Suprapubic skin (tissue), 4 donors: ENCODE measurements at regions not wholly inside any gene's neighbourhood (a gene's known extent, or its start where the extent isn't known, plus 50 kb on each side); places are given as distances from the start of the nearest gene placed in this dataset.

ENCODE experiments used
- DNase-seq, 2 donors: peaks; one replicate each; pipeline ENCODE4 v3.0.0-alpha.2; 2019; ENCODE audit warnings: low spot score in 2 of 2
- H3K27ac ChIP-seq: fragments of 200-600 bp; sonication (generic); one replicate; pipeline ENCODE4 v1.5.1; 2019
- H3K27me3 ChIP-seq: fragments of 200-600 bp; sonication (generic); one replicate; pipeline ENCODE4 v1.5.1; 2019
- H3K36me3 ChIP-seq: fragments of 200-600 bp; sonication (generic); one replicate; pipeline ENCODE4 v1.5.1; 2019
- H3K4me1 ChIP-seq: fragments of 200-600 bp; sonication (generic); one replicate; pipeline ENCODE4 v1.5.1; 2019
- H3K4me3 ChIP-seq: fragments of 200-600 bp; sonication (generic); one replicate; pipeline ENCODE4 v1.5.1; 2019; ENCODE audit warnings: mild to moderate bottlenecking
- H3K9me3 ChIP-seq: fragments of 200-600 bp; sonication (generic); one replicate; pipeline ENCODE4 v1.5.1; 2019
- EP300 ChIP-seq: sonication (generic); formaldehyde crosslinking; IDR thresholded peaks from one replicate; pipeline ENCODE4 v1.6.1; 2017; ENCODE audit warnings: antibody characterized with exemption
- POLR2A ChIP-seq, 2 donors: fragments of 450-650 bp; IDR thresholded peaks; one replicate each; pipeline ENCODE4 v1.6.1; 2017; ENCODE audit warnings: antibody characterized with exemption in 2 of 2, mild to moderate bottlenecking in 2 of 2, moderate library complexity in 2 of 2
- POLR2AphosphoS5 ChIP-seq, 3 donors: sonication (generic); formaldehyde crosslinking; IDR thresholded peaks; one replicate each; pipeline ENCODE4 v1.6.1; 2017; ENCODE audit warnings: antibody characterized with exemption in 3 of 3
- WGBS: methylation state at CpG from one replicate; pipeline ENCODE4 v1.1.5; 2018; 5-methylcytosine and 5-hydroxymethylcytosine counted together
- TF ChIP-seq, protein P1 (sequence below), 2 donors: fragments of 200-600 bp in 1 of 2; fragments of 450-650 bp in 1 of 2; sonication (generic) in 1 of 2; IDR thresholded peaks; one replicate each; pipeline ENCODE4 v1.5.1; 2016 to 2019; ENCODE audit warnings: antibody characterized with exemption in 2 of 2, mild to moderate bottlenecking in 1 of 2, moderate library complexity in 1 of 2

DNA sequence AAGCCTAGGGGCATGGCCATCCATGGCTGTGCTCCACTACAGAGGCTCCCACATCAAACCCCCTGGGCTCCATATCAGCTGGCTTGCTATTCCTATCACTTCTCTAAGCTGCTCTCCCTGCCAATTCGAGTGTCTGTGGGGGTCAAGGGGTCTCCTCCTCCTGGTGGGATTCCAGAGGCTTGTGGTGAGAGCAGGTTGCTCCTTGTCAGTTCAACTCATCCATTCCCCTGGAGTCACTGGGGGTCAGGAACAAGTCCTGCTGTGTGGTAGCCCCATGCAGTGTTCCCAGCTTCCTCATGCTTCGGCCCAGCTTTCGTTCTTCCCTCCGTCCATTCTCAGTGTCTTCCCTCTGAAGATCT is 86.6 kb upstream of the UNC5B start:
- WGBS: 95% methylated on average over 4 of the region's 4 CpGs
- H3K27me3 ChIP-seq: peaks cover 8% of the 10 kb centered on the region
- H3K9me3 ChIP-seq: no peaks in the 10 kb centered on the region

DNA sequence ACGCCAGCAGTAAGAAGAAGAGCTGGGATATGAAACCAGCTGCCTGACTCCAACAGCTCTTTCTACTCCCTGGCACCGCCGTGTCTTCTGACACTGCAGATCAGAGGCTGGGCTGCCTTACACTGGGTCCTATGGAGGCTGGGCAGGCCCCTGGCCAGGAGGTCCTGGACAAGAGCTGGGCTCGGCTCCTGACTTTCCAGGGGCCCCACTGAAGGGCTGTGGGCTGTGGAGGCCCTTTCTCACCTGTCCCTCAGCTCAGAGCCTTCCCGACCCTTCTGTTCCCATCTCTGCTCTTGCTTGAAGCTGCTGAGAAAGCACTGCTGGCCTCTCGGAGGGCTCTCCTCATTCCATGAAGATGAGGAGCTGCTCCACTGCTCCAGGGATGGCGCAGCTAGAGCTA is 85.9 kb upstream of the UNC5B start:
- no peak for TF ChIP-seq POLR2AphosphoS5 (IDR thresholded peaks at IDR 0.05)
- TF ChIP-seq, protein P1, sequence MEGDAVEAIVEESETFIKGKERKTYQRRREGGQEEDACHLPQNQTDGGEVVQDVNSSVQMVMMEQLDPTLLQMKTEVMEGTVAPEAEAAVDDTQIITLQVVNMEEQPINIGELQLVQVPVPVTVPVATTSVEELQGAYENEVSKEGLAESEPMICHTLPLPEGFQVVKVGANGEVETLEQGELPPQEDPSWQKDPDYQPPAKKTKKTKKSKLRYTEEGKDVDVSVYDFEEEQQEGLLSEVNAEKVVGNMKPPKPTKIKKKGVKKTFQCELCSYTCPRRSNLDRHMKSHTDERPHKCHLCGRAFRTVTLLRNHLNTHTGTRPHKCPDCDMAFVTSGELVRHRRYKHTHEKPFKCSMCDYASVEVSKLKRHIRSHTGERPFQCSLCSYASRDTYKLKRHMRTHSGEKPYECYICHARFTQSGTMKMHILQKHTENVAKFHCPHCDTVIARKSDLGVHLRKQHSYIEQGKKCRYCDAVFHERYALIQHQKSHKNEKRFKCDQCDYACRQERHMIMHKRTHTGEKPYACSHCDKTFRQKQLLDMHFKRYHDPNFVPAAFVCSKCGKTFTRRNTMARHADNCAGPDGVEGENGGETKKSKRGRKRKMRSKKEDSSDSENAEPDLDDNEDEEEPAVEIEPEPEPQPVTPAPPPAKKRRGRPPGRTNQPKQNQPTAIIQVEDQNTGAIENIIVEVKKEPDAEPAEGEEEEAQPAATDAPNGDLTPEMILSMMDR (IDR thresholded peaks at IDR 0.05): no peak
- TF ChIP-seq POLR2A (IDR thresholded peaks at IDR 0.05): no peak
- TF ChIP-seq EP300: no peak
- H3K9me3 ChIP-seq: no peaks in the 10 kb centered on the region
- peaks cover 5% of the 10 kb centered on the region for H3K4me1 ChIP-seq
- H3K36me3 ChIP-seq: no peaks in the 10 kb centered on the region
- peak in 1 of 2 donors; percentile 48 for DNase-seq
- no peak overlapping the region for H3K27ac ChIP-seq
- WGBS: 93% methylated on average over 4 of the region's 7 CpGs
- H3K27me3 ChIP-seq: peaks cover 8% of the 10 kb centered on the region
- no peak overlapping the region for H3K4me3 ChIP-seq

More for the DNA sequence above, 86.6 kb upstream of the UNC5B start:
- Histone ChIP-seq H3K4me3 (no peak overlapping the region), H3K27ac (no peak overlapping the region), H3K36me3 (no peaks in the 10 kb centered on the region), H3K4me1 (peaks cover 5% of the 10 kb centered on the region)
- TF ChIP-seq POLR2AphosphoS5 (IDR thresholded peaks at IDR 0.05) (no peak), EP300 (no peak), POLR2A (IDR thresholded peaks at IDR 0.05) (no peak)
- TF ChIP-seq, protein P1 (IDR thresholded peaks at IDR 0.05): no peak
- DNase-seq: peak in 1 of 2 donors; percentile 30

DNA sequence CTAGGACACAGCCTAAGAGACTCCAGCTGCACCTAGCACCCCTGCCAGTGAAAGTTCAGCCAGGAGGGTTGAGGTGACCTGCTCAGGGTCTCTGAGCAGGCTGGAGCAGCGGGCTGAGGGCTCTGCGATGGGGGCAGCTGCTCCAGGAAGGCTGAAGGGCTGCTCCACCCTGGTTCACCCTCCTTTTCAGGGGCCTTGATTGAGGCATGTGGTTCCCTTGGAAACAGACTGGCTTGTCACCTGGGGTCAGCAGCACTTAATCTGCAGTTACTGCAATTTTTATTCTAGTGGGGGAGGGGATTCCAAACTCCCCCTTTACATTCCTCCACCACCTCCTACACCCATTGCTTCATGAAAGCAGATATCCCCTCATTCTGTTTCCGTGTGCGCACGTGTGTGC is 85.3 kb upstream of the UNC5B start:
- TF ChIP-seq, protein P1 (IDR thresholded peaks at IDR 0.05): no peak
- TF ChIP-seq POLR2A (IDR thresholded peaks at IDR 0.05) (no peak), POLR2AphosphoS5 (IDR thresholded peaks at IDR 0.05) (no peak), EP300 (no peak)
- DNase-seq: peak in 1 of 2 donors; percentile 32
- no peaks in the 10 kb centered on the region for H3K36me3 ChIP-seq
- no peak overlapping the region for H3K27ac ChIP-seq
- H3K9me3 ChIP-seq: no peaks in the 10 kb centered on the region
- 94% methylated on average over 5 of the region's 5 CpGs for WGBS
- H3K4me3 ChIP-seq: no peak overlapping the region
- H3K4me1 ChIP-seq: peaks cover 5% of the 10 kb centered on the region
- peaks cover 8% of the 10 kb centered on the region for H3K27me3 ChIP-seq

DNA sequence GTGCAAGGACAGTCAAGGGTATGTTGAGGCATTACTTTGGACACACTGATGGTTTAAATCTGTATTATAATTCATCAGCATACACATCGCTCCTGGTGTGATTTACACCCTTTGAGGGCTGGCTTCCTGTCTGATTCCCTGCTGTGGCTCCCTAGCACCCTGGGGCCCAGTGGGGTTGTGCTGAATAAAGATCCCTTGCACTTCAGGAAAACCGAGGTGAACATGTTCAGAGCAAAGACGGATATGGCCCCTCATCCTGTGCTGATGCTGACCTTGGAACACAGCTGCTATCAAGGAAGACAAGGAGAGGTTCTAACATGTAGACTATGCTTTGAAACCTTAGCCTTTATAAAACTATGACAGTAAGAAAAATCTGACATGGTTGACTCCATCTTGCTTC is 84.6 kb upstream of the UNC5B start:
- peak in 1 of 2 donors; percentile 30 for DNase-seq
- H3K27me3 ChIP-seq: peaks cover 8% of the 10 kb centered on the region

DNA sequence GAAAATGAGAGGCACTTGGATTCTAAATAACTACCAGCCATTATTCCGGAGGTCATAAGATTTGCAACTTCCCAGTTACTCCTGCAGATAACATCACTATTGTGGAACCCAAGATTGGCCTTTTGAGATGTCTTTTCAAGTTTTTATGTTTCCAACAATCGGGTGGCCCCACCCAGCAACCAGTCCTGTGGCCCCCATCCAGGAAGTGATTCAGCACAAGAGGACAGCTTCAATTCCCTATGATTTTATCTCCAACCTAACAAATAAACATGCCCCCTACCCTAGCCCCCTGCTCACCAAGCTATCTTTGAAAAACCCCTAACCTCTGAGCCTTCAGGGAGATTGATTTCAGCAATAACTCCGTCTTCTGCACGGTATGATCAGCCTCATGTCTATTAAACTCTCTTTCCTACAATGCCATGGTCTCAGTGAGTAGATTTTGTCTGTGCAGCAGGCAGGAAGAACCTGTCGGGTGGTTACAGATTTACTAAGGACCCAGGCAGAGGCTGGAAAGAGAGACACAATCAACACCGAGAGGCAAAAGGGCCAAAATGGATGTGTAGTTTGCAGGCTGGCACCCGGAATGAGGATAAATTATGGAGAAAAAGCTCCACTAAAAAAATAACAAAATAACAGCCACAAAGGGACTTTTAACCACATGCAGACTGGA is 83.9 kb upstream of the UNC5B start:
- Histone ChIP-seq H3K36me3 (no peaks in the 10 kb centered on the region), H3K27me3 (peaks cover 10% of the 10 kb centered on the region), H3K27ac (no peak overlapping the region), H3K9me3 (no peaks in the 10 kb centered on the region), H3K4me1 (peaks cover 5% of the 10 kb centered on the region), H3K4me3 (no peak overlapping the region)
- TF ChIP-seq, protein P1 (IDR thresholded peaks at IDR 0.05): no peak
- TF ChIP-seq EP300 (no peak), POLR2A (IDR thresholded peaks at IDR 0.05) (no peak), POLR2AphosphoS5 (IDR thresholded peaks at IDR 0.05) (no peak)
- WGBS: 33% methylated on average over 7 of the region's 7 CpGs
- DNase-seq: peak in 1 of 2 donors; percentile 62

More for the DNA sequence above, 84.6 kb upstream of the UNC5B start:
- Histone ChIP-seq H3K36me3 (no peaks in the 10 kb centered on the region), H3K4me3 (no peak overlapping the region), H3K27ac (no peak overlapping the region), H3K9me3 (no peaks in the 10 kb centered on the region), H3K4me1 (peaks cover 5% of the 10 kb centered on the region)
- TF ChIP-seq POLR2AphosphoS5 (IDR thresholded peaks at IDR 0.05) (no peak), EP300 (no peak), POLR2A (IDR thresholded peaks at IDR 0.05) (no peak)
- TF ChIP-seq, protein P1 (IDR thresholded peaks at IDR 0.05): no peak
- 78% methylated on average over 3 of the region's 3 CpGs for WGBS
